PC-3 (cell line): ENCODE measurements at regions not wholly inside any gene's neighbourhood (a gene's known extent, or its start where the extent isn't known, plus 50 kb on each side); places are given as distances from the start of the nearest gene placed in this dataset.
A peak's percentile ranks its signal among the peaks of the same experiment; 100 is the strongest.

Source experiments
- ATAC-seq: fragments of 200-7000 bp; cut with Tn5 transposase; 2 replicates; pipeline ENCODE4 v1.9.1; 2020; ENCODE audit warnings: mild to moderate bottlenecking, moderate library complexity
- BruUV-seq: library from RNA; stranded (reverse); fragments of 400-500 nt; replicated peaks from 2 replicates; lab custom pipeline; 2021; lab: Mats Ljungman, UMichigan
- CTCF ChIA-PET: fragments of 300-600 bp; sonication (Branson Sonifier 250); formaldehyde crosslinking; loops from one replicate; lab custom pipeline; 2022; ENCODE audit warnings: antibody characterized with exemption; lab: Charles Lee
- POLR2A ChIA-PET: fragments of 300-600 bp; sonication (Branson Sonifier 250); formaldehyde crosslinking; loops from one replicate; lab custom pipeline; 2022; ENCODE audit warnings: antibody characterized with exemption; ENCODE audit not compliant: unreplicated experiment; lab: Charles Lee
- DNase-seq: peaks from one replicate; pipeline ENCODE4 v3.0.0-alpha.2; 2015
- H2AFZ ChIP-seq: fragments of 300-600 bp; sonication (generic); 2 replicates; pipeline ENCODE4 v1.6.0; 2016; ENCODE audit warnings: antibody characterized with exemption, low read length
- H3F3A ChIP-seq: fragments of 300-600 bp; sonication (generic); one replicate; pipeline ENCODE4 v1.6.0; 2017; ENCODE audit warnings: antibody characterized with exemption, low read length, control low read depth, mild to moderate bottlenecking; ENCODE audit not compliant: unreplicated experiment
- H3K27ac ChIP-seq: fragments of 300-600 bp; sonication (generic); 2 replicates; pipeline ENCODE4 v1.5.1; 2016; ENCODE audit warnings: mild to moderate bottlenecking, low read length
- H3K27me3 ChIP-seq: fragments of 300-600 bp; sonication (generic); 2 replicates; pipeline ENCODE4 v1.6.1; 2016; ENCODE audit warnings: low read length, mixed read lengths
- H3K36me3 ChIP-seq: fragments of 300-600 bp; sonication (generic); 2 replicates; pipeline ENCODE4 v1.6.1; 2016; ENCODE audit warnings: low read depth, mixed run types, low read length, mixed read lengths
- H3K4me1 ChIP-seq: fragments of 300-600 bp; sonication (generic); 2 replicates; pipeline ENCODE4 v1.5.1; 2016; ENCODE audit warnings: low read length; ENCODE audit not compliant: insufficient read depth
- H3K4me2 ChIP-seq: fragments of 300-600 bp; sonication (generic); 2 replicates; pipeline ENCODE4 v1.6.0; 2016; ENCODE audit warnings: low read length
- H3K4me3 ChIP-seq: fragments of 300-600 bp; sonication (generic); 2 replicates; pipeline ENCODE4 v1.5.1; 2016; ENCODE audit warnings: mild to moderate bottlenecking, low read length, mixed read lengths
- H3K79me2 ChIP-seq: fragments of 300-600 bp; sonication (generic); 2 replicates; pipeline ENCODE4 v1.6.1; 2017; ENCODE audit warnings: low read length, mixed read lengths
- H3K9ac ChIP-seq: fragments of 300-600 bp; sonication (generic); 2 replicates; pipeline ENCODE4 v1.6.0; 2016; ENCODE audit warnings: mild to moderate bottlenecking, low read length
- H3K9me2 ChIP-seq: fragments of 300-600 bp; sonication (generic); replicated peaks from 2 replicates; pipeline ENCODE4 v1.6.1; 2016; ENCODE audit warnings: mixed run types, low read length, mixed read lengths
- H3K9me3 ChIP-seq: fragments of 300-600 bp; sonication (generic); 2 replicates; pipeline ENCODE4 v1.6.1; 2016; ENCODE audit warnings: low read length, mixed read lengths
- H4K20me1 ChIP-seq: fragments of 300-600 bp; sonication (generic); 2 replicates; pipeline ENCODE4 v1.6.1; 2016; ENCODE audit warnings: low read length, mixed read lengths
- EZH2 ChIP-seq: fragments of 300-600 bp; sonication (generic); IDR thresholded peaks from one replicate; pipeline ENCODE4 v1.6.1; 2017; ENCODE audit warnings: antibody characterized with exemption, mild to moderate bottlenecking, low read length; ENCODE audit not compliant: unreplicated experiment
- EZH2phosphoT487 ChIP-seq: fragments of 300-600 bp; sonication (generic); IDR thresholded peaks from 2 replicates; pipeline ENCODE4 v1.6.1; 2018; ENCODE audit warnings: mild to moderate bottlenecking, antibody characterized with exemption, low read length, borderline replicate concordance
- intact Hi-C: fragments of 100-400 bp; cut with micrococcal nuclease; formaldehyde crosslinking; loops from 2 replicates; pipeline ENCODE4 v1.9.0; 2023
- TF ChIP-seq, protein P1 (sequence below): fragments of 300-600 bp; sonication (generic); conservative IDR thresholded peaks from 2 replicates; pipeline ENCODE4 v1.5.1; 2017; ENCODE audit warnings: antibody characterized with exemption, low read depth, mild to moderate bottlenecking, low read length

DNA sequence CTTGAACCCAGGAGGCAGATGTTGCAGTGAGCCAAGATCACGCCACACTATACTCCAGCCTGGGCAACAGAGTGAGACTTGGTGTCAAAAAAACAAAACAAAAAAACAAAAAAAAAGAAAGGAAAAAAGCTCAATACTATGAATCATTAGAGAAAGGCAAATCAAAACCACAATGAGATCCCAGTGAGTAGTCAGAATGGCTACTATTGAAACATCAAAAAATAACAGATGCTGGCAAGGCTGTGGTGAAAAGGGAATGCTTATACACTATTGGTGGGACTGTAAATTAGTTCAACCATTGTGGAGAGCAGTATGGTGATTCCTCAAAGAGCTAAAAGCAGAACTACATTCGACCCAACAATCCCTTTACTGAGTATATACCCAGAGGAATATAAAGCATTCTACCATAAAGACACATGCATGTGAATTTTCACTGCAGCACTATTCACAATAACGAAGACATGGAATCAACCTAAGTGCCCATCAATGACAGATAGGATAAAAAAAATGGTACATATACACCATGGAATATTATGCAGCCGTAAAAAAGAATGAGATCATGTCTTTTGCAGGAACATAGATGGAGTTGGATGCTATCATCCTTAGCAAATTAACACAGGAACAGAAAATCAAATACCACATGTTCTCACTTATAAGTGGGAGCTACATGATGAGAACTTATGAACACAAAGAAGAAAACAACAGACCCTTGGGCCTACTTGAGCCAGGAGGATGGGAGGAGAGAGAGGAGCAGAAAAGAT lies 81.9 kb upstream of the ARRDC3 start:
- H3K36me3 ChIP-seq = no peaks in the 10 kb centered on the region
- ATAC-seq = no peak
- H4K20me1 ChIP-seq = no peaks in the 10 kb centered on the region
- no peak overlapping the region for H3K27ac ChIP-seq
- no peaks in the 10 kb centered on the region for H3K9me3 ChIP-seq
- H3K4me1 ChIP-seq = peaks cover 15% of the 10 kb centered on the region
- H3K4me2 ChIP-seq = no peak overlapping the region
- ChIA-PET CTCF (no interaction called here), POLR2A (no interaction called here)
- no peaks in the 10 kb centered on the region for H3K27me3 ChIP-seq
- no peak for TF ChIP-seq EZH2phosphoT487
- no peak for TF ChIP-seq EZH2
- TF ChIP-seq, protein P1, sequence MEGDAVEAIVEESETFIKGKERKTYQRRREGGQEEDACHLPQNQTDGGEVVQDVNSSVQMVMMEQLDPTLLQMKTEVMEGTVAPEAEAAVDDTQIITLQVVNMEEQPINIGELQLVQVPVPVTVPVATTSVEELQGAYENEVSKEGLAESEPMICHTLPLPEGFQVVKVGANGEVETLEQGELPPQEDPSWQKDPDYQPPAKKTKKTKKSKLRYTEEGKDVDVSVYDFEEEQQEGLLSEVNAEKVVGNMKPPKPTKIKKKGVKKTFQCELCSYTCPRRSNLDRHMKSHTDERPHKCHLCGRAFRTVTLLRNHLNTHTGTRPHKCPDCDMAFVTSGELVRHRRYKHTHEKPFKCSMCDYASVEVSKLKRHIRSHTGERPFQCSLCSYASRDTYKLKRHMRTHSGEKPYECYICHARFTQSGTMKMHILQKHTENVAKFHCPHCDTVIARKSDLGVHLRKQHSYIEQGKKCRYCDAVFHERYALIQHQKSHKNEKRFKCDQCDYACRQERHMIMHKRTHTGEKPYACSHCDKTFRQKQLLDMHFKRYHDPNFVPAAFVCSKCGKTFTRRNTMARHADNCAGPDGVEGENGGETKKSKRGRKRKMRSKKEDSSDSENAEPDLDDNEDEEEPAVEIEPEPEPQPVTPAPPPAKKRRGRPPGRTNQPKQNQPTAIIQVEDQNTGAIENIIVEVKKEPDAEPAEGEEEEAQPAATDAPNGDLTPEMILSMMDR = no peak
- H3F3A ChIP-seq = no peaks in the 10 kb centered on the region
- DNase-seq = no peak
- 0 out of 2 replicates have a peak, but pooled peaks cover 9% of the 10 kb centered on the region for H3K9me2 ChIP-seq
- H3K4me3 ChIP-seq = no peak overlapping the region
- no peak overlapping the region for H3K9ac ChIP-seq
- no TSS peak for BruUV-seq
- no peaks in the 10 kb centered on the region for H3K79me2 ChIP-seq
- intact Hi-C loops = no loop called here
- no peak overlapping the region for H2AFZ ChIP-seq

DNA sequence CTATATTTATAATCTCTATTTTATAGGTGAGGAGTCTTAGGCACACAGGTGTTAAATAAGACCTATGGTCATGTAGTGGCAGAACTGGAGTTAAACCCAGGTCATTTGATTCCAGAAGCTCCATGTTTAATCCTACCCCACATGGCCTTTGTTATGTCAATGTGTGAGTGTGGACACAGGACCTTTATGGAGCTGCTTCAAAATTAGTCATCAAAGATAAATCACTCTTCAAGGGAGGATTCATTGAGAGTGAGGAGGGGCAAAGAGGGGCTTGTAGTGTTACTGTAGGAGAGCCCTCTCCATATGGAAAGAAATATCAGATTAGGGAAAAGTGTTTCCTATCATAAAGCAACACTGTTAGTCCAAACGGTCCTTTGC lies 74.6 kb upstream of the ARRDC3 start:
- ChIA-PET POLR2A (no interaction called here), CTCF (no interaction called here)
- H3K9me3 ChIP-seq = no peaks in the 10 kb centered on the region
- intact Hi-C loops = no loop called here
- no peak for DNase-seq
- H4K20me1 ChIP-seq = no peaks in the 10 kb centered on the region
- H3K4me3 ChIP-seq = no peak overlapping the region
- H3K27me3 ChIP-seq = no peaks in the 10 kb centered on the region
- H3K4me1 ChIP-seq = no peaks in the 10 kb centered on the region
- H2AFZ ChIP-seq = no peak overlapping the region
- TF ChIP-seq, protein P1 = no peak
- TF ChIP-seq EZH2 = no peak
- TF ChIP-seq EZH2phosphoT487 = no peak
- no peak overlapping the region for H3K4me2 ChIP-seq
- no peaks in the 10 kb centered on the region for H3F3A ChIP-seq
- no peak overlapping the region for H3K27ac ChIP-seq
- peak; percentile 38; the same call in 1 of the 2 replicates for ATAC-seq
- H3K9me2 ChIP-seq = 0 out of 2 replicates have a peak, but pooled peaks cover 9% of the 10 kb centered on the region
- no peaks in the 10 kb centered on the region for H3K36me3 ChIP-seq
- no peak overlapping the region for H3K9ac ChIP-seq
- no peaks in the 10 kb centered on the region for H3K79me2 ChIP-seq
- BruUV-seq = no TSS peak

DNA sequence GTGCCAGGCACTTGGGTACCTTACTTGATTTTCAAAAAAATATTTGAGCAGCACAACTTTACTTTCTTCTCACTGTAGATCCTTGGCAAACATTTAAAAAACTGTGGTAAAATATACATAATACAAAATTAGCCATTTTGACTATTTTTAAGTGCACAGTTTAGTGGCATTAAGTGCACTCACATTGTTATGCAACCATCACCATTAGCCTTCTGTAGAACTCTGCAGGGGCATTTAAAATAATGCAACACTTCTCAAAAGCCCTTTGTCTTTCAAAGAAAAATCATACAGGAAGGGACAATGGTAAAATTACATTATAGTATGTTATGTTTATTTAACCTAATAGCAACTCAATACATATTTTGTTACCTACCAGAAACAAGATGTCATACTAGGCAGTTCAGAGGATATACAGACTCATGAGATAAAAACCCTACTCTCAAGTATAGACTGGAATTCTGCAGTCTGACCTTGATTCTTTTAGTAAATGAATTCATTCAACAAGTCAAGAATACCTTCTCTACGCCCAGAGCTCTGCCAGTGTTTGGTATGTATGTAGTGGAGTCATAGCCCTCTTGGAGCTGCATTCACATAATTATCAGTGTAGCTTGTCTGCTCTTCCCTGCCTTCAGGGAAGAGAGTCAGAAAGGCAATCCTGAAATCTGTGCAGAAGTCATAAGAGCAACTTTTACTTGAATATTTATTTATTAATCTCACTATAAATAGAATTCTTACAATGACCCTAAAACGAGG lies 74.0 kb upstream of the ARRDC3 start:
- TF ChIP-seq, protein P1 = no peak
- TF ChIP-seq EZH2phosphoT487 (no peak), EZH2 (no peak)
- Histone ChIP-seq H3K27me3 (no peaks in the 10 kb centered on the region), H3K36me3 (no peaks in the 10 kb centered on the region), H3K27ac (no peak overlapping the region), H4K20me1 (no peaks in the 10 kb centered on the region), H3K9me3 (no peaks in the 10 kb centered on the region), H3K4me1 (no peaks in the 10 kb centered on the region), H3K4me3 (no peak overlapping the region), H3K9me2 (0 out of 2 replicates have a peak, but pooled peaks cover 9% of the 10 kb centered on the region), H3K79me2 (no peaks in the 10 kb centered on the region), H3K4me2 (no peak overlapping the region), H3F3A (no peaks in the 10 kb centered on the region), H2AFZ (no peak overlapping the region), H3K9ac (no peak overlapping the region)
- POLR2A ChIA-PET = no interaction called here
- DNase-seq = no peak
- BruUV-seq = no TSS peak
- CTCF ChIA-PET = no interaction called here
- intact Hi-C loops = no loop called here
- ATAC-seq = no peak
